ENCODE measurements at regions not wholly inside any gene's neighbourhood (a gene's known extent, or its start where the extent isn't known, plus 50 kb on each side); places are given as distances from the start of the nearest gene placed in this dataset.

GRCh38 chr6:131400779-131401496, 172.1 kb upstream of the ARG1 start:
- Mint-ChIP-seq H3K27me3 (ENCODE audit: low read depth) (no peaks in the 10 kb centered on the region), H3K4me1 (no peaks in the 10 kb centered on the region), H3K4me3 (no peak overlapping the region), H3K9me3 (peaks cover 27% of the 10 kb centered on the region), H3K27ac (no peak overlapping the region), H3K36me3 (peaks cover 3% of the 10 kb centered on the region)
- TF ChIP-seq, protein P1, sequence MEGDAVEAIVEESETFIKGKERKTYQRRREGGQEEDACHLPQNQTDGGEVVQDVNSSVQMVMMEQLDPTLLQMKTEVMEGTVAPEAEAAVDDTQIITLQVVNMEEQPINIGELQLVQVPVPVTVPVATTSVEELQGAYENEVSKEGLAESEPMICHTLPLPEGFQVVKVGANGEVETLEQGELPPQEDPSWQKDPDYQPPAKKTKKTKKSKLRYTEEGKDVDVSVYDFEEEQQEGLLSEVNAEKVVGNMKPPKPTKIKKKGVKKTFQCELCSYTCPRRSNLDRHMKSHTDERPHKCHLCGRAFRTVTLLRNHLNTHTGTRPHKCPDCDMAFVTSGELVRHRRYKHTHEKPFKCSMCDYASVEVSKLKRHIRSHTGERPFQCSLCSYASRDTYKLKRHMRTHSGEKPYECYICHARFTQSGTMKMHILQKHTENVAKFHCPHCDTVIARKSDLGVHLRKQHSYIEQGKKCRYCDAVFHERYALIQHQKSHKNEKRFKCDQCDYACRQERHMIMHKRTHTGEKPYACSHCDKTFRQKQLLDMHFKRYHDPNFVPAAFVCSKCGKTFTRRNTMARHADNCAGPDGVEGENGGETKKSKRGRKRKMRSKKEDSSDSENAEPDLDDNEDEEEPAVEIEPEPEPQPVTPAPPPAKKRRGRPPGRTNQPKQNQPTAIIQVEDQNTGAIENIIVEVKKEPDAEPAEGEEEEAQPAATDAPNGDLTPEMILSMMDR (IDR thresholded peaks at IDR 0.05; ENCODE audit: unreplicated experiment) = no peak
- DNase-seq (ENCODE audit: low spot score in 2 of 2, unreplicated experiment in 2 of 2) = no peak

DNA sequence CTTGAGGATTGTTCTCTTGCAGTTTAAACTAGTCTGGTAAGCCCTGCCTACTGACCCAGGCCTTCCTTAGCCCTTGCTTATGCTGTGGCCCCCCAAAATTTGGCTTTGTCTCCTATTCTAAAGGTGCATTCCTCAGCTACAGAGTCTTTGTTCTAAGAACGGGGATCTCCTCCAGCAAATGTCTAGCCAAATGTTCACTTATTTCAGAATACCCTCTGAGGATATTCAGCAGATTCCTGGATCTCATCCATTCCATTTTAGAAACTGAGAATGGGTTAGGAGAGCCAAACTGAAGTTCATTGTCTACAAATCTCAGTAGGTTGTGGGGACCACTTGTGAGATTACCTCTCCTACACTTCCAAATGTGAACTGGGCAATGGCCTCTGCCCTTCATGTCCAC, 164.2 kb upstream of the ARG1 start:
- DNase-seq (ENCODE audit: low spot score in 2 of 2, unreplicated experiment in 2 of 2) = no peak
- no peak overlapping the region for H3K4me3 Mint-ChIP-seq
- peaks cover 12% of the 10 kb centered on the region for H3K4me1 Mint-ChIP-seq
- H3K27me3 Mint-ChIP-seq (ENCODE audit: low read depth) = no peaks in the 10 kb centered on the region
- TF ChIP-seq, protein P1 (IDR thresholded peaks at IDR 0.05; ENCODE audit: unreplicated experiment) = no peak
- H3K9me3 Mint-ChIP-seq = peaks cover 11% of the 10 kb centered on the region
- no peaks in the 10 kb centered on the region for H3K36me3 Mint-ChIP-seq
- no peak overlapping the region for H3K27ac Mint-ChIP-seq

GRCh38 chr6:131410785-131411184, 162.2 kb upstream of the ARG1 start:
- DNase-seq (ENCODE audit: low spot score in 2 of 2, unreplicated experiment in 2 of 2) = no peak
- TF ChIP-seq, protein P1 (IDR thresholded peaks at IDR 0.05; ENCODE audit: unreplicated experiment) = no peak
- no peaks in the 10 kb centered on the region for H3K36me3 Mint-ChIP-seq
- H3K4me1 Mint-ChIP-seq = peaks cover 18% of the 10 kb centered on the region
- no peak overlapping the region for H3K27ac Mint-ChIP-seq
- no peak overlapping the region for H3K4me3 Mint-ChIP-seq
- no peaks in the 10 kb centered on the region for H3K27me3 Mint-ChIP-seq (ENCODE audit: low read depth)
- peaks cover 8% of the 10 kb centered on the region for H3K9me3 Mint-ChIP-seq

DNA sequence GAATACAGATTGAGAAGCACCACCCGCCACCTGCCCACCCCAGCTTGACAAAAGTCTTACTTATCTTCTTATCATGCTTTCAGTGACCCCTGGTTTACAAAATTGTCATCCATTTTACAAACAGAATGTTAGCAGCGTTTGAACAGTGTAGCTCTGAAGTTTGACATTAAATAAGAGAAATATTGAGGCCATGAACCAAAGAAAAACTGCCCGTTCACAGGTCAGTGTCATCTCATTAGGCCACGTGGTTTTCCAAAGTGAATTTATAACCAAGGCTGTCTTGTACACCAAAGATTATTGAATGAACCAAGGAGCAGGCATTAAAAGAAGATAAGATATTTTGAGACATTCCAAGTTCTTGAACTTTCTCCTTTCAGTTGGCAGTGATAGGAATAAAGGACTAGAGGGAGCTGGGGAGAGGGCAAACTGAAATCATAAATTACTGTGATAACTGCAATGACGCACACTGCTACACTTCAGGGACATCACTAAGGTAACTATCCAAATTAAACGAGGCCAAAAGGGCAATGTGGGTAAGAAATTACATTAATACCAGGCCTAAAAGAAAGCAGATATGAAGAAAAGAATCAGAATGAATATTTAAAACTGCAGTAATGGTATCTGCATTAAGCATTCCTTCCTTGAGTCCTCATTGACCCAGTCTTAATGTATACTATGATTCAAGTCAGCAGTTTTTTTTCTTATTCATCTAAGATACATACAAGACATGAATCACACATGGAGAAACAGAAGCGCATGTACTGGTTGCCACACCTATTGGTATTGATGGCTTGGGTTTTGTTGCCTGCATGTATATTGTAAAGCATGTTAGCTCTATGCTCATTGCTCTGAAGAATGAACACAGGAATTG, 159.8 kb upstream of the ARG1 start:
- Mint-ChIP-seq H3K4me1 (peaks cover 21% of the 10 kb centered on the region), H3K27ac (peak overlapping the region; percentile 61), H3K9me3 (peaks cover 8% of the 10 kb centered on the region), H3K27me3 (ENCODE audit: low read depth) (no peaks in the 10 kb centered on the region), H3K4me3 (no peak overlapping the region), H3K36me3 (no peaks in the 10 kb centered on the region)
- DNase-seq (ENCODE audit: low spot score in 2 of 2, unreplicated experiment in 2 of 2) = no peak
- TF ChIP-seq, protein P1 (IDR thresholded peaks at IDR 0.05; ENCODE audit: unreplicated experiment) = no peak

- Mint-ChIP-seq H3K4me1 (peaks cover 24% of the 10 kb centered on the region), H3K27ac (no peak overlapping the region), H3K4me3 (no peak overlapping the region), H3K36me3 (no peaks in the 10 kb centered on the region), H3K9me3 (peaks cover 8% of the 10 kb centered on the region), H3K27me3 (ENCODE audit: low read depth) (no peaks in the 10 kb centered on the region)
- TF ChIP-seq, protein P1 (IDR thresholded peaks at IDR 0.05; ENCODE audit: unreplicated experiment) = no peak
- no peak for DNase-seq (ENCODE audit: low spot score in 2 of 2, unreplicated experiment in 2 of 2)
Observed at GRCh38 chr6:131413831-131414191, 159.2 kb upstream of the ARG1 start.
